Neural crest cell (in vitro differentiated cells): ENCODE measurements at regions not wholly inside any gene's neighbourhood (a gene's known extent, or its start where the extent isn't known, plus 50 kb on each side); places are given as distances from the start of the nearest gene placed in this dataset.

ENCODE experiments used
- DNase-seq: peaks from one replicate; pipeline ENCODE4 v3.0.0; 2021; ENCODE audit warnings: low read depth, mixed read lengths, low spot score
- H3K27ac Mint-ChIP-seq: one replicate; pipeline ENCODE4 v1.8.0; 2021; ENCODE audit warnings: mild to moderate bottlenecking, mixed read lengths; ENCODE audit not compliant: unreplicated experiment
- H3K27me3 Mint-ChIP-seq: 2 replicates; pipeline ENCODE4 v1.8.0; 2021; ENCODE audit warnings: low read depth, mild to moderate bottlenecking, mixed read lengths
- H3K36me3 Mint-ChIP-seq: 2 replicates; pipeline ENCODE4 v1.8.0; 2021; ENCODE audit warnings: low read depth, mild to moderate bottlenecking, mixed read lengths
- H3K4me1 Mint-ChIP-seq: 2 replicates; pipeline ENCODE4 v1.8.0; 2021; ENCODE audit warnings: mixed read lengths
- H3K4me3 Mint-ChIP-seq: one replicate; pipeline ENCODE4 v1.8.0; 2021; ENCODE audit warnings: mild to moderate bottlenecking, mixed read lengths
- H3K9me3 Mint-ChIP-seq: 2 replicates; pipeline ENCODE4 v1.8.0; 2021; ENCODE audit warnings: mixed read lengths
- TF ChIP-seq, protein P1 (sequence below): fragments of 200-600 bp; sonication (generic); conservative IDR thresholded peaks from 2 replicates; pipeline ENCODE4 v1.5.0; 2021; ENCODE audit warnings: antibody characterized with exemption, mild to moderate bottlenecking

DNA sequence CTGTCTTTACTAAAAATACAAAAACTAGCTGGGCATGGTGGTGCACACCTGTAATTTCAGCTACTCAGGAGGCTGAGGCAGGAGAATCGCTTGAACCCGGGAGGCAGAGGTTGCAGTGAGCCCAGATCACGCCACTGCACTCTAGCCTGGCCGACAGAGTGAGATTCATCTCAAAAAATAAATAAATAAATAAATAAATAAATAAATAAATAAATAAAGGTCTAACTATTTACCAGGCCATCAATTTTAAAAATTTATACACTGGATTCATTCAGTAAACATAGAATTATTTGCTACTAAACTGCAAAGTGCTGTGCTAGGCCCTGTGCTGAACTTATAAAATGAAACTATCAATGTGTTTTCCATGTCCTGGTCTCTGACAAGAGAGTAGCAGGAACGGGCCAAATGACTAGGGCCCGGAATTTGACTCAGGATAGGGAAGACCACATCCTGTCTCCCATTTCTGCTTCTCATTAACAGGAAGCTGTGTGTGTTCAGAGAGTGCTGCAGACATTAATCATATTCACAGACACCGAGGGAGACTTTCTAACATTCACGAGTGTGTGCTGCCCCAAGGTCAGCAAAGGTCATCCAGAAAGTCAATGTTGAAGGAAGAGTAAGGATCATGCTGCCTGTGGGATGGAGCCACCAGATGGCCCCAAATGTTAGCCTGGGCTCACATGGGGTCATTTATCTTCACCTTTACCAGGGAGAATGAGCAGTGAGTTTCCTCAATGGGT lies 95.8 kb downstream of the SPP2 start:
- Mint-ChIP-seq H3K4me1 (peaks cover 5% of the 10 kb centered on the region), H3K4me3 (no peak overlapping the region), H3K9me3 (no peaks in the 10 kb centered on the region), H3K27me3 (no peaks in the 10 kb centered on the region), H3K27ac (no peak overlapping the region), H3K36me3 (no peaks in the 10 kb centered on the region)
- DNase-seq, result no peak
- TF ChIP-seq, protein P1, sequence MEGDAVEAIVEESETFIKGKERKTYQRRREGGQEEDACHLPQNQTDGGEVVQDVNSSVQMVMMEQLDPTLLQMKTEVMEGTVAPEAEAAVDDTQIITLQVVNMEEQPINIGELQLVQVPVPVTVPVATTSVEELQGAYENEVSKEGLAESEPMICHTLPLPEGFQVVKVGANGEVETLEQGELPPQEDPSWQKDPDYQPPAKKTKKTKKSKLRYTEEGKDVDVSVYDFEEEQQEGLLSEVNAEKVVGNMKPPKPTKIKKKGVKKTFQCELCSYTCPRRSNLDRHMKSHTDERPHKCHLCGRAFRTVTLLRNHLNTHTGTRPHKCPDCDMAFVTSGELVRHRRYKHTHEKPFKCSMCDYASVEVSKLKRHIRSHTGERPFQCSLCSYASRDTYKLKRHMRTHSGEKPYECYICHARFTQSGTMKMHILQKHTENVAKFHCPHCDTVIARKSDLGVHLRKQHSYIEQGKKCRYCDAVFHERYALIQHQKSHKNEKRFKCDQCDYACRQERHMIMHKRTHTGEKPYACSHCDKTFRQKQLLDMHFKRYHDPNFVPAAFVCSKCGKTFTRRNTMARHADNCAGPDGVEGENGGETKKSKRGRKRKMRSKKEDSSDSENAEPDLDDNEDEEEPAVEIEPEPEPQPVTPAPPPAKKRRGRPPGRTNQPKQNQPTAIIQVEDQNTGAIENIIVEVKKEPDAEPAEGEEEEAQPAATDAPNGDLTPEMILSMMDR, result no peak

DNA sequence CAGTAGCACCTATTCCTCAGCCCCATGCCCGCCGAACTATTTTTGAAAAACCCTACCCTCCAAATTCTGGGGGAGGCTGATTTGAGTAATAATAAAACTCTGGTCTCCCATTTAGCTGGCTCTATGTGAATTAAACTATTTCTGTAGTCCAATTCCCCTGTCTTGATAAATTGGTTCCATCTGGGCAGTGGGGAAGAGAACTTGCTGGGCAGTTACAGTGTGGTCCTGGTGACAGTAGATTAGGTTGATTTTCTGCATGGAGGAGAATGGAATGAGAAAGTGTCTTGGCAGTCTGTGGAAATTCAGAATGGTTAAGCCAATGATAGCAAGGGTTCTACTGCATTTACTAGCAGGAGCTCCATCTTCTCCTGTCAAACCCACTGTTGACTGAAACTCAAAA lies 95.0 kb downstream of the SPP2 start:
- Mint-ChIP-seq H3K4me1 (peaks cover 5% of the 10 kb centered on the region), H3K4me3 (no peak overlapping the region), H3K27me3 (no peaks in the 10 kb centered on the region), H3K27ac (no peak overlapping the region), H3K9me3 (no peaks in the 10 kb centered on the region), H3K36me3 (no peaks in the 10 kb centered on the region)
- TF ChIP-seq, protein P1, result no peak
- DNase-seq, result no peak

DNA sequence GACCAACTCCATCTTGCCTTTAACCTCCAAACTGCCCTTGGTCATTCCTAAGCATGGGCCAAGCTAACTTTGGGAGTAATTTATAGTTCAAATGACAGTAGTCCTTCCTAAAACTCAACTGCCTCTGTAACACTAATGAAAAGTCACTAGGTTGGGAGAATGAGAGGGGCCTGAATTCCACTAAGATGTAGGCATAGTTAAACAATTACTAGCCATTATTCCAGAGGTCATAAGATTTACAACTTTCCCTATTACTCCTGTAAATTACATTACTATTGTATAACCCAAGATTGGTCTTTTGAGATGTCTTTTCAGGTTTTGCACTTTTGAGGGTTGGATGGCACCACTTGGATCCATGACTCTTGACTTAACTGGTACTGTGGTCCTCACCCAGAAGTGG lies 94.6 kb downstream of the SPP2 start:
- peaks cover 5% of the 10 kb centered on the region for H3K4me1 Mint-ChIP-seq
- H3K4me3 Mint-ChIP-seq, result no peak overlapping the region
- H3K27me3 Mint-ChIP-seq, result no peaks in the 10 kb centered on the region
- no peak overlapping the region for H3K27ac Mint-ChIP-seq
- H3K36me3 Mint-ChIP-seq, result no peaks in the 10 kb centered on the region
- TF ChIP-seq, protein P1, result no peak
- DNase-seq, result no peak
- H3K9me3 Mint-ChIP-seq, result peaks cover 2% of the 10 kb centered on the region

DNA sequence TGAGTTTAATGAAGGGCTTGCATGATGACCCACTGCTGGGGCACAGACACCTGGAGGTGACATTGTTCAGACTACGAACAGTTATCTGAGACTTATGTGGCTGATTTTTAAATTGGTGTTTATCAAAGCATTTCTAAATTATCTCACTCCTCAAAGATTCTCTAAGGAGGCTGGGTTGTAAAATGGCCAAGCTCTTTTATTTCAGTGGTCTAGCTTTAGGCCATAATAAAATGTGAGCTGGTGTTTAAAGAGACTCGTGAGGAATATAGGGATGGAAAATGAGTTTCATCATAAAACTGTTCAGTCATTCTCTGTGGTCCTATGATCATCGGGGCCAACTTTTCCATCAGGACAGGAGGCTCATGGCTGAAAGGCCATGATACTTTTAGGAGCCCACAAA lies 93.4 kb downstream of the SPP2 start:
- no peaks in the 10 kb centered on the region for H3K27me3 Mint-ChIP-seq
- H3K4me1 Mint-ChIP-seq, result peaks cover 5% of the 10 kb centered on the region
- no peak overlapping the region for H3K4me3 Mint-ChIP-seq
- H3K36me3 Mint-ChIP-seq, result no peaks in the 10 kb centered on the region
- no peak overlapping the region for H3K27ac Mint-ChIP-seq
- no peak for DNase-seq
- TF ChIP-seq, protein P1, result no peak
- H3K9me3 Mint-ChIP-seq, result peaks cover 2% of the 10 kb centered on the region

DNA sequence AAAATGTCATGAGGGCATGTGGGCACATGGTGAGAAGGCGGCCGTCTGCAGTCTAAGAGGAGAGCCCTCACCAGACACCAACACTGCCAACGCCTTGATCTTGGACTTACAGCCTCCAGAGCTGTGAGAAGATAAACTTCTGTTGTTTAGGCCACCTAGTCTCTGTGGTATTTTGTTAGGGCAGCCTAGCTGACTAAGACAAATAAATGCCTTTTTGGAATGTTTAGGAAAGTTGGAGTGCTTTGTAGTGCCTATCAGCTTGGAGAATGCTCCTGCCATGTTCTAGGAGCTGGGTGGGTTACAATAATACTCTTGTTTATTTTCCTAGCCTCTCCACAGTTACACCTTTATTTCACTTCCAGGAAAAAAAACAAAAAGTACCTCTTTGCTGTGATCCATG lies 92.0 kb downstream of the SPP2 start:
- TF ChIP-seq, protein P1, result no peak
- peaks cover 2% of the 10 kb centered on the region for H3K9me3 Mint-ChIP-seq
- DNase-seq, result no peak
- no peaks in the 10 kb centered on the region for H3K27me3 Mint-ChIP-seq
- no peak overlapping the region for H3K27ac Mint-ChIP-seq
- no peak overlapping the region for H3K4me3 Mint-ChIP-seq
- no peaks in the 10 kb centered on the region for H3K36me3 Mint-ChIP-seq
- H3K4me1 Mint-ChIP-seq, result peaks cover 5% of the 10 kb centered on the region
